ENCODE measurements at regions not wholly inside any gene's neighbourhood (a gene's known extent, or its start where the extent isn't known, plus 50 kb on each side); places are given as distances from the start of the nearest gene placed in this dataset.
A peak's percentile ranks its signal among the peaks of the same experiment; 100 is the strongest.

DNA sequence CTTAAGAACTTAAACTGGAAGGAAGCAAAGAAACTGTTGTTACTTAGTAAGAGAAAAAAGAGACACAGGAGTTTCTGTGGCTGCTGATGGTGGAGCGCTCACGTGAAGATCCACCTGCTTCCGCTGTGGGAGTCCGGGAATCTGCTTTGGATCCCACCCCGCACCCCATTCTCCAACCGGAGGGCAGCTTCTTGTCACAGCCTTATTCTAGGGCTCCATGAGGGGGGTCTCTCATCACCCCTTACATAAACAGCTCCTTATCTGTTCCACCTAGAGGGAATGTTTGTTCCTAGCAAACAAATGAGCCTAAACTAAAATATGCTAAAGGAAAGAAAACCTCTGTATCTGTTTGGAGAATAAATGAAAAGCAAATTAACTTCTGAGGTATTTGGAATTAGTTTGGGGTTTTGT is 280.5 kb downstream of the QKI start (continued):
- no peak for TF ChIP-seq CREM (IDR thresholded peaks at IDR 0.05)
- TF ChIP-seq CREM (CRISPR knock-in tag; IDR thresholded peaks at IDR 0.05): no peak
- TF ChIP-seq, protein P1, sequence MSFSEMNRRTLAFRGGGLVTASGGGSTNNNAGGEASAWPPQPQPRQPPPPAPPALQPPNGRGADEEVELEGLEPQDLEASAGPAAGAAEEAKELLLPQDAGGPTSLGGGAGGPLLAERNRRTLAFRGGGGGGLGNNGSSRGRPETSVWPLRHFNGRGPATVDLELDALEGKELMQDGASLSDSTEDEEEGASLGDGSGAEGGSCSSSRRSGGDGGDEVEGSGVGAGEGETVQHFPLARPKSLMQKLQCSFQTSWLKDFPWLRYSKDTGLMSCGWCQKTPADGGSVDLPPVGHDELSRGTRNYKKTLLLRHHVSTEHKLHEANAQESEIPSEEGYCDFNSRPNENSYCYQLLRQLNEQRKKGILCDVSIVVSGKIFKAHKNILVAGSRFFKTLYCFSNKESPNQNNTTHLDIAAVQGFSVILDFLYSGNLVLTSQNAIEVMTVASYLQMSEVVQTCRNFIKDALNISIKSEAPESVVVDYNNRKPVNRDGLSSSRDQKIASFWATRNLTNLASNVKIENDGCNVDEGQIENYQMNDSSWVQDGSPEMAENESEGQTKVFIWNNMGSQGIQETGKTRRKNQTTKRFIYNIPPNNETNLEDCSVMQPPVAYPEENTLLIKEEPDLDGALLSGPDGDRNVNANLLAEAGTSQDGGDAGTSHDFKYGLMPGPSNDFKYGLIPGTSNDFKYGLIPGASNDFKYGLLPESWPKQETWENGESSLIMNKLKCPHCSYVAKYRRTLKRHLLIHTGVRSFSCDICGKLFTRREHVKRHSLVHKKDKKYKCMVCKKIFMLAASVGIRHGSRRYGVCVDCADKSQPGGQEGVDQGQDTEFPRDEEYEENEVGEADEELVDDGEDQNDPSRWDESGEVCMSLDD (CRISPR knock-in tag; IDR thresholded peaks at IDR 0.05; ENCODE audit: borderline replicate concordance): 0 out of 2 replicates have a peak, but pooled peaks have one; percentile 27
- TF ChIP-seq, protein P2, sequence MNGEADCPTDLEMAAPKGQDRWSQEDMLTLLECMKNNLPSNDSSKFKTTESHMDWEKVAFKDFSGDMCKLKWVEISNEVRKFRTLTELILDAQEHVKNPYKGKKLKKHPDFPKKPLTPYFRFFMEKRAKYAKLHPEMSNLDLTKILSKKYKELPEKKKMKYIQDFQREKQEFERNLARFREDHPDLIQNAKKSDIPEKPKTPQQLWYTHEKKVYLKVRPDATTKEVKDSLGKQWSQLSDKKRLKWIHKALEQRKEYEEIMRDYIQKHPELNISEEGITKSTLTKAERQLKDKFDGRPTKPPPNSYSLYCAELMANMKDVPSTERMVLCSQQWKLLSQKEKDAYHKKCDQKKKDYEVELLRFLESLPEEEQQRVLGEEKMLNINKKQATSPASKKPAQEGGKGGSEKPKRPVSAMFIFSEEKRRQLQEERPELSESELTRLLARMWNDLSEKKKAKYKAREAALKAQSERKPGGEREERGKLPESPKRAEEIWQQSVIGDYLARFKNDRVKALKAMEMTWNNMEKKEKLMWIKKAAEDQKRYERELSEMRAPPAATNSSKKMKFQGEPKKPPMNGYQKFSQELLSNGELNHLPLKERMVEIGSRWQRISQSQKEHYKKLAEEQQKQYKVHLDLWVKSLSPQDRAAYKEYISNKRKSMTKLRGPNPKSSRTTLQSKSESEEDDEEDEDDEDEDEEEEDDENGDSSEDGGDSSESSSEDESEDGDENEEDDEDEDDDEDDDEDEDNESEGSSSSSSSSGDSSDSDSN (CRISPR knock-in tag; IDR thresholded peaks at IDR 0.05): no peak
- TF ChIP-seq, protein P3, sequence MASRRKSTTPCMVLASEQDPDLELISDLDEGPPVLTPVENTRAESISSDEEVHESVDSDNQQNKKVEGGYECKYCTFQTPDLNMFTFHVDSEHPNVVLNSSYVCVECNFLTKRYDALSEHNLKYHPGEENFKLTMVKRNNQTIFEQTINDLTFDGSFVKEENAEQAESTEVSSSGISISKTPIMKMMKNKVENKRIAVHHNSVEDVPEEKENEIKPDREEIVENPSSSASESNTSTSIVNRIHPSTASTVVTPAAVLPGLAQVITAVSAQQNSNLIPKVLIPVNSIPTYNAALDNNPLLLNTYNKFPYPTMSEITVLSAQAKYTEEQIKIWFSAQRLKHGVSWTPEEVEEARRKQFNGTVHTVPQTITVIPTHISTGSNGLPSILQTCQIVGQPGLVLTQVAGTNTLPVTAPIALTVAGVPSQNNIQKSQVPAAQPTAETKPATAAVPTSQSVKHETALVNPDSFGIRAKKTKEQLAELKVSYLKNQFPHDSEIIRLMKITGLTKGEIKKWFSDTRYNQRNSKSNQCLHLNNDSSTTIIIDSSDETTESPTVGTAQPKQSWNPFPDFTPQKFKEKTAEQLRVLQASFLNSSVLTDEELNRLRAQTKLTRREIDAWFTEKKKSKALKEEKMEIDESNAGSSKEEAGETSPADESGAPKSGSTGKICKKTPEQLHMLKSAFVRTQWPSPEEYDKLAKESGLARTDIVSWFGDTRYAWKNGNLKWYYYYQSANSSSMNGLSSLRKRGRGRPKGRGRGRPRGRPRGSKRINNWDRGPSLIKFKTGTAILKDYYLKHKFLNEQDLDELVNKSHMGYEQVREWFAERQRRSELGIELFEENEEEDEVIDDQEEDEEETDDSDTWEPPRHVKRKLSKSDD (CRISPR knock-in tag; IDR thresholded peaks at IDR 0.05; ENCODE audit: low read depth): no peak
- TF ChIP-seq JDP2 (CRISPR knock-in tag; IDR thresholded peaks at IDR 0.05; ENCODE audit: borderline replicate concordance): no peak
- TF ChIP-seq, protein P4, sequence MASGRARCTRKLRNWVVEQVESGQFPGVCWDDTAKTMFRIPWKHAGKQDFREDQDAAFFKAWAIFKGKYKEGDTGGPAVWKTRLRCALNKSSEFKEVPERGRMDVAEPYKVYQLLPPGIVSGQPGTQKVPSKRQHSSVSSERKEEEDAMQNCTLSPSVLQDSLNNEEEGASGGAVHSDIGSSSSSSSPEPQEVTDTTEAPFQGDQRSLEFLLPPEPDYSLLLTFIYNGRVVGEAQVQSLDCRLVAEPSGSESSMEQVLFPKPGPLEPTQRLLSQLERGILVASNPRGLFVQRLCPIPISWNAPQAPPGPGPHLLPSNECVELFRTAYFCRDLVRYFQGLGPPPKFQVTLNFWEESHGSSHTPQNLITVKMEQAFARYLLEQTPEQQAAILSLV (CRISPR knock-in tag; IDR thresholded peaks at IDR 0.05; ENCODE audit: borderline replicate concordance): no peak
- TF ChIP-seq CBX5 (CRISPR knock-in tag; IDR thresholded peaks at IDR 0.05; ENCODE audit: borderline replicate concordance): no peak
- TF ChIP-seq, protein P5, sequence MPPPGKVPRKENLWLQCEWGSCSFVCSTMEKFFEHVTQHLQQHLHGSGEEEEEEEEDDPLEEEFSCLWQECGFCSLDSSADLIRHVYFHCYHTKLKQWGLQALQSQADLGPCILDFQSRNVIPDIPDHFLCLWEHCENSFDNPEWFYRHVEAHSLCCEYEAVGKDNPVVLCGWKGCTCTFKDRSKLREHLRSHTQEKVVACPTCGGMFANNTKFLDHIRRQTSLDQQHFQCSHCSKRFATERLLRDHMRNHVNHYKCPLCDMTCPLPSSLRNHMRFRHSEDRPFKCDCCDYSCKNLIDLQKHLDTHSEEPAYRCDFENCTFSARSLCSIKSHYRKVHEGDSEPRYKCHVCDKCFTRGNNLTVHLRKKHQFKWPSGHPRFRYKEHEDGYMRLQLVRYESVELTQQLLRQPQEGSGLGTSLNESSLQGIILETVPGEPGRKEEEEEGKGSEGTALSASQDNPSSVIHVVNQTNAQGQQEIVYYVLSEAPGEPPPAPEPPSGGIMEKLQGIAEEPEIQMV (CRISPR knock-in tag; IDR thresholded peaks at IDR 0.05; ENCODE audit: low read depth): no peak
- TF ChIP-seq DR1 (CRISPR knock-in tag; IDR thresholded peaks at IDR 0.05): no peak
- no peak for TF ChIP-seq STAG1 (CRISPR knock-in tag; IDR thresholded peaks at IDR 0.05)
- no peak for TF ChIP-seq ZNF839 (CRISPR knock-in tag; IDR thresholded peaks at IDR 0.05; ENCODE audit: borderline replicate concordance)
- TF ChIP-seq, protein P6, sequence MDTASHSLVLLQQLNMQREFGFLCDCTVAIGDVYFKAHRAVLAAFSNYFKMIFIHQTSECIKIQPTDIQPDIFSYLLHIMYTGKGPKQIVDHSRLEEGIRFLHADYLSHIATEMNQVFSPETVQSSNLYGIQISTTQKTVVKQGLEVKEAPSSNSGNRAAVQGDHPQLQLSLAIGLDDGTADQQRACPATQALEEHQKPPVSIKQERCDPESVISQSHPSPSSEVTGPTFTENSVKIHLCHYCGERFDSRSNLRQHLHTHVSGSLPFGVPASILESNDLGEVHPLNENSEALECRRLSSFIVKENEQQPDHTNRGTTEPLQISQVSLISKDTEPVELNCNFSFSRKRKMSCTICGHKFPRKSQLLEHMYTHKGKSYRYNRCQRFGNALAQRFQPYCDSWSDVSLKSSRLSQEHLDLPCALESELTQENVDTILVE (CRISPR knock-in tag; IDR thresholded peaks at IDR 0.05): no peak
- no peak for TF ChIP-seq ZNF501 (CRISPR knock-in tag; IDR thresholded peaks at IDR 0.05)

All from HepG2 (cell line).